ENCODE measurements at regions not wholly inside any gene's neighbourhood (a gene's known extent, or its start where the extent isn't known, plus 50 kb on each side); places are given as distances from the start of the nearest gene placed in this dataset.
"Not testable (repeated sequence)": the region's sequence is repeated elsewhere in the genome, so short reads cannot be mapped to it uniquely, and the experiment has no call there.

DNA sequence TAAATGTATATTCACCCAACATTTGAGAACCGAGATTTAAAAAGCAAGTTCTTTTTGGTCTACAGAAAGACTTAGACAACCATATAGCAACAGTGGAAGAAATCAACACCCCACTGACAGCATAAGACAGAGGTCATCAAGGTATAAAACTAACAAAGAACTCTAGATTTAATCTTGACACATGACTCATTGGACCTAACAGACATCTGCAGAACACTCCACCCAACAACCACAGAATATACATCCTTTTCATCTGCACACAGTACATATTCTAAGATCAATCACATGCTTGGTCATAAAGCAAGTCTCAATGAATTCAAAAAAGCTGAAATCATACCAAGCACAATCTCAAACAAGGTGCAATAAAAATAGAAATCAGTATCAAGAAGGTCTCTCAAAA, 65.8 kb downstream of the SPIN4 start:
- no peak for DNase-seq

DNA sequence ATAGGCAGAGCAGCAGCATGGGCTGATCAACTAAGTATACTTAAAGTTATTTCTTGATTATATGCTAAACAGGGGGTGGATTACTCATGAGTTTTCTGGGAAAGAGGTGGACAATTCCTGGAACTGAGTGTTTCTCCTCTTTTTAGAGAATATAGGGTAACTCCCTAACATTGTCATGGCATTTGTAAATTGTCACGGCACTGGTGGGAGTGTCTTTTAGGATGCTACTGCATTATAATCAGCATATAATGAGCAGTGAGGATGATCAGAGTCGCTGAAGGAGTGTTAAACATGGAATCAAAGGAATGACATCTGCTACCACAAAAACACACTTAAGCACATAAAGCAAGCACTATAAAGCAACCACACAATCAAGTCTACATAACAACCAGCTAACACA, 66.5 kb downstream of the SPIN4 start:
- no peak for DNase-seq

DNA sequence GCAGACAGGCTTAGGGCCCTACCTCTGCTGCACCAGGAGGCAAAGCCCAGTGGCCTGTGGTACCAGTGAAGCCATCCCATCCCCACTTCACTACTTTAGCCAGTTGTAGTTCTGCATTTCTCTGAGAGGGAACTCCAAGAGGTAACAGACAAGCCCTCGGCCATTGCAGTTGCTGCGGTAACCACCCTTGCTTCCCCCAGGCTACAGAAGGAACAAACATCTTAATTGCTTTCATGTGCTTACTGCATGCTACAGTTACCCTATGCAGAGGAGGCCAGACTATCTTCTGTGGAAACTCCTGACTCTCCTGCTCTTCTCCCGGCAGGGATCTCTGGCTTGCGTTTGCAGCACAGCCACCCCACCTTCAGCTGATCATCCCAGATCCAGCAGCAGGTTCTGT, 67.8 kb downstream of the SPIN4 start:
- DNase-seq, result no peak

DNA sequence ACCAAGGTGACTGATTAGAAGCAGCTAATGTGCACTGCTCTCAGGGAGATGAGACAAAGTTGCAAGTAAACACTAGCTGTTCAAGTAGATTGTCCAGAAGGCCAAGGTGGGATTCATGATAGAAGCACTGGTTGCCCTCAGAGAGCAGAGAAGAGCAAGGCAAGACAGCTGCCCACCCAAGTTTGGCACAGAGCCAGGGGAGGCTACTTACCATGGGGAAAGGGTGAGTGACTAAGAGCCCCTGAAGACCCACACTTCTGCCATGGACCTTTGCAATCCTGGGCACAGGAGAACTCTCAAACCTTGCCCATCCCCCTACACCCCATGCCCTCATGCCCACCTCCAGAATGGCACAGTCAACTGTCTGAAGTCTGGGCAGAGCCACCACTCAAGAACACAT, 68.3 kb downstream of the SPIN4 start:
- DNase-seq, result no peak

DNA sequence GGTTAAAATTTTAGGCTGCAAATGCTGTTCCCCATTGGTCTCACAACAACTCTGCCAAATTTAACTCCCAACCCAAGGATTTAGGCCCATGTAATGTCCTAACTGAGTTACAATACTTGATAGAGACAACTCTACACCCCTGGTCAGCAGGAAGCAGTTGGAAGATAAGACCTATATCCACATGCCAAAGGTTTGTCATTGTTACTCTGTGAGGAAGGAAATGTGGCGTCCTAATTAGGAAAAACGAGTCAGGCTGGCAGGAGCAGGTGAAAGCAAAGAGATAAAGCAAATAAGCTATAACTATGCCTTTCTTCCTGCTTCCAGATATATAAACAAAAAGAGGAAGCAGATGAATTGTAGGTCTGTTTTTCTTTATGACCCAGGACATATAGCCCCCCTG, 69.1 kb downstream of the SPIN4 start:
- DNase-seq, result no peak

DNA sequence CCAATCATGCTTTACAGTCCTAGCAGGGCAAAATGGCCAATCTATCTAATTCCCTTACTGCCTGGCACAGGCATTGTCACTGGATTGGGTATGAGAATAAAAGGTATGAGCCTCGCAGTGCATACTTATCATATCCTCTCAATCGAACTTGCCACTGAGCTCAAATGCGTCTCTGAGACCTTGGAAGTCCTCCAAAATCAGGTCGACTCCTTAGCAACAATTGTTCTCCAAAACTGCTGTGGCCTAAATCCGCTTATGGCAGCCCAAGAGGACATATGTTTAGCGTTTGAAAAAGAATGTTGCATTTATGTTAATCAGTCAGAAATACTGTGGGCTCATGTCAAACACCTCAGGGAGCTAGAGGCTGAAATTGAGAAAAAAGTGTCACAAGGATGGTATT, 69.7 kb downstream of the SPIN4 start:
- no peak for DNase-seq

DNA sequence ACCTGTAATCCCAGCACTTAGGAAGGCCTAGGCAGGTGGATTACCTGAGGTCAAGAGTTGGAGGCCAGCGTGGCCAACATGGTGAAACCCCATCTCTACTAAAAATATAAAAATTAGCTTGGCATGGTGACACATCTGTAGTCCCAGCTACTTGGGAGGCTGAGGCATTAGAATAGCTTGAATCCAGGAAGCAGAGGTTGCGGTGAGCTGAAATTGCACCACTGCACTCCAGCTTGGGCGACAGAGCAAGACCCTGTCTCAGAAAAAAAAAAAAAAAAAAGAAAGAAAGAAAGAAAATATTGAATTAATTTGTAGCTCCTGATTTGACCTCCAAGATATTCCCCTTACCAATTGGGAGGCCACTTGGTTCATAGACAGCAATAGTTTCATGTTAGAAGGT, 73.7 kb downstream of the SPIN4 start:
- not testable (repeated sequence) for DNase-seq

DNA sequence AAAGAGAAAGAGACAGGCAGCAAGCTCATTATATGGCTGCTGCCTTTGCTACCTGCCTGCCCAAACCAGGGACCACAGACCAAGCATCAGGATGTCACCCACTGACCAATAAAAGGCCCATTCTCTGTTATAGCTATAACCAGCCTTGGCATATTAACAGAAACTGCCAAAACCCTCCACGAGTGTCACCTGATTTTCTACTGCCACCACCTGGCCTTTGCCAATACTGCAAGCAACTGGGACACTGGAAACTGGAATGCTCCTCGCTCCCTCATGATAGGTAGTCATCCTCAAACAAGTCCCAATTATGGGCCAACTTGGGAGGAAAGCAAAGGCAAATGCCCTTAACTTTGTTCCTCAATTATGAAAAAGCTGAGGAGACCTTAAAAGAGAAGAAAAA, 76.0 kb downstream of the SPIN4 start:
- DNase-seq, result peak; percentile 54

DNA sequence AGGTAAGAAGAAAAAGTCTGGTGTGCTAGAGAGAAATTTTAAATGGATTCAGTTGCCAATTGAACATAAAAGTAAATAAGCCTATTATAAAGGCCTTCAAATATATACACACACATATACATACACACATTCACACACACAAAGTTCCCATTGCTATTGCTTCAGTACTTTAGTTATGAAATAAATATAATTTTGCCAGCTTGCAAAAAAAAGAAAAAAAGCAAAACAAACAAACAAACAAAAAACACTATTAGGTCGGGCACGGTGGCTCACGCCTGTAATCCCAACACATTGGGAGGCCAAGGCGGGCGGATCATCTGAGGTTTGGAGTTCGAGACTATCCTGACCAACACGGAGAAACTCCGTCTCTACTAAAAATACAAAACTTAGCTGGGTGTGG, 80.3 kb downstream of the SPIN4 start:
- no peak for DNase-seq

DNA sequence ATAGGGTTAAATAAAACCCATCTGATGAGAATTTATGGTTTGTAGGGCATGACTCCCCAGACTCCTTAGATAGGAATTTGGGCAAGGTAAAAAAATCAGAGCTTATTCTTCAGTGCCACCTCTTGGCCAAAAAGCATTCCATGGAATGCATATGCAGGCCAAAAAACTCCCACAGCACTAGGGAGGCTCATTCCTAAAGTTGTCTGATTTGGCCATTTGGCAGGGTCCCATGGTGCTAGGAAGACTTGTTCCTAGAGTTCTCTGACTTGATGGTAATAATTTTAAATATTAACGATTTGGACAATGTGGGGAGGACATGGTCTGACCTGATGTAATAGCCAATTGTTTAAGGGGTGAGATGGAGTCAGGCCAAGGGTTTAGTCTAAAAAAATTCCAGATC, 93.0 kb downstream of the SPIN4 start:
- no peak for DNase-seq

DNA sequence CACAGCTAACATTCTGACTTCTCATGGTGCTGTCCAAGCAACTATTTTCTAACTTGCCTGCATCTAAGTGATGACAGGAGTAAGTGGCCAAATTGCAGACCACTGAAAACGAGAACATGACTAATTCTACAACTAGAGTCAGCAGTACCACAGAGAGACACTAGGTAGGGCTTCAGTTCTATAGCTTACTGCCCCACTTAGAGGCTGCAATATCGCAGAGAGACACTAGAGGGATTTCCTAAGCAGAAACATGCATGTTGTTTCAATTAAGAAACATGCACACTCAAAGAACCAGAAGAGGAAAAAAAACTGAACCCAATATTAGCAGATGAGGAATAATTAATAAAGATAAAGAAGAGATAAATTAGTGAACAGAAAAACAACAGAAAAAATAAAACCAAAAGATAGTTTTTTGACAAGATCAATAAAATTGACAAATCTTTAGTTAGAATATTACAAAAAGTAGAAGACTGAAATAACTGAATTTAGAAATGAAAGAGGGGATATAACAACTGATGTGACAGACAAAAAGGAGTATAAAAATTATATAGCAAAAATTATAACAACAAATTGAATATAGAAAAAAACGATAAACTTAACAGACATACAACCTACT, 100.8 kb downstream of the SPIN4 start:
- DNase-seq, result peak; percentile 81

DNA sequence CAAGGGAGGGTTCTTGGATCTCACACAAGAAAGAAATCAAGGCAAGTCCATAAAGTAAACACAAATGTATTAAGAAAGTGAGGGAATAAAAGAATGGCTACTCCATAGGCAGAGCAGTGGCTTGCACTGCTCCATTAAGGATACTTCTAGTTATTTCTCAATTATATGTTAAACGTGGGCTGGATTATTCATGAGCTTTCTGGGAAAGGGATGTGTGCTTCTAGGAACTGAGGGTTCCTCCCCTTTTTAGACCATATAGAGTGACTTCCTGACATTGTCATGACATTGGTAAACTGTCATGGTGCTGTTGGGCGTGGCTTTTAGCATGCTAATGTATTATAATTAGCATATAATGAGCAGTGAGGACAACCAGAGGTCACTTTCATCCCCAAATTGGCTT, 108.4 kb downstream of the SPIN4 start:
- not testable (repeated sequence) for DNase-seq

DNA sequence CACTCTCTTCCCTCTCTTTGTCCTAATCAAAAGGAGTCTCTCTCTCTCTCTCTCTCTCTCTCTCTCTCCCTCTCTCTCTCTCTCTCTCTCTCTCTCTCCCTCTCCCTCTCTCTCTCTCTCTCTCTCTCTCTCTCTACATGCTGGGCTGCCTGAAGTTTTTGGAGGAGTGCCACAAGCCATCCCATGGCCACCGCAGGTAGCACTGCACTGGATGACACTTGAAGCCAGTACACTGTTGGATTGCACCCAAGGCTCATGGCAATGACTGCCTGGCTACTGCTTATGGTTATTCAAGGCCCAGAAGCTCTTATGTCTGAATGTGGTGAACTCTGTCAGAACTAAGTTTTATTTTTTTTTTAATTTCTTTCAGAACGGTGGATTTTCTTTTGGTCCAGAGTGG, 115.2 kb downstream of the SPIN4 start:
- DNase-seq, result not testable (repeated sequence)

DNA sequence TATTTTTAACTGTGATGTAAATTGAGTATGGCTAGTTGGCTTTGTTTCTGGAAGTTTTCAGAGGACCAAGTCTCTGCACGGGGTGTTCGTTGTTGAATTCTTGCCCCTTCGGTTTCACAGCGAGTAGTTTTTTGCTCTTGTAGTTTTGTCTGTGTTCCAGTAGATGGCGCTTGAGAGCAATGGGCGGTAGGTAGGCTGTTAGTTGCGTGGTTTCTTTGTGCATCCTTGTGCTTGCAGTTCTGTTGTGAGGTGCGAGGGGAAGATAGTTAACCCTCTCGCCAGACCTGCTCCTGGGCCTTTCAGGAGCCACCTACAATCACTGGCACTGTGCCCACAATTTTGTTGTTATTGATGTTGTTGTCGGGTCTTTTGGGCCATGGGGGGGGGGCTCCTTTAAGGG, 118.1 kb downstream of the SPIN4 start:
- DNase-seq, result not testable (repeated sequence)

DNA sequence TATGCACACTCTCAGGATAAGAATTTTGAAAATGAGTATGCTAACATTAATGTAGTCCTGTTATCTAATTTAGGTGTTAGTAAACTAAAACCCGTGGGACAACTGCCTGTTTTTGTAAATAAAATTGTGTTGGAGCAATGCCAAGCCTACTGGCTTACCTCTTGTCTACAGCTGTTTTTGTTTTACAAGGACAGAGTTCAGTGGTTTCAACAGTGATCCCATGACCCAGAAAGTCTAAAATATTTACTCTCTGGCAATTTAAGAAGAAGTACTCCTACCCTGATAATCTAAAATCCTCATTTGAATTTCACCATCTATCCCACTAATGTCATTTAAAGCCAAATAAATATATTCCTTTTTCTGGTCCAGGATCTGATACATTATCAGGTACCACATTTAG, 132.9 kb downstream of the SPIN4 start:
- not testable (repeated sequence) for DNase-seq

DNA sequence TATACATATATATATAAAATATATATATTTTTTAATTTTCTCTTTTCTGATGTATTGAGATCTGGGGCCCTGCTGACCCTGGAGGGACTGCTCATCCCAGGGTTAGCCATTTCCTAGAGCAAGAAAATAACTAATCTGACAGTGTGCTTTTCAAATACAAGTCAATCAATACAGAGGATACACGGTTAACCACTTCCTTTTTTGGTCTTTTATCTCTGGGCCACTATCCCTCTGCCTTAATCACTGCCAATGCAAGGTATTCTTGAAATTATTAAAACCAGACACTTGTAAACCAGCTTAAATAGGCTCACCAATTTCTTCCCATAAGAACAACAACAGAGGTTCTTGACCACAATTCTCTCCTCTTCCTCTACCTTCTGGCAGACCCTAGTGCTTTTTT, 133.6 kb downstream of the SPIN4 start:
- DNase-seq, result not testable (repeated sequence)

DNA sequence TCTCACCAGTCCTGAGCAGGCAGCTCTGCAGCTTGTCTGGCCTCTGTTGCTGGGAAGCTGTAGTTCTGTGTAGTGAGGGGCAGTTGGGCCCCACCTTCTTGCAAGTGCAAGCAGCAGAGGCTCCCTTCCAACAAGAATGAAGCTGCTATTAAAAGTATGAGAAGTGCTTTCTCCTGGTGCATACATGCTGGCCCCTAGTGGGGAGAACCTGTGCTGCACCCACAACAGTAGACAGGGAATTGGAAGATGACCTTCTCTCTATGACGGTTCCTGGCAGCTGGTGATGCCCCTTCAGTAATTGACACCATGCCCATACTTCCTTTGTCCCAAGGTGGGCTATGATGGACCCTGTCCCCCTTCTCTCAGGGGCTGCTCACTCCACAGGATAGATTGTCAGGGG, 141.5 kb downstream of the SPIN4 start:
- DNase-seq, result not testable (repeated sequence)

DNA sequence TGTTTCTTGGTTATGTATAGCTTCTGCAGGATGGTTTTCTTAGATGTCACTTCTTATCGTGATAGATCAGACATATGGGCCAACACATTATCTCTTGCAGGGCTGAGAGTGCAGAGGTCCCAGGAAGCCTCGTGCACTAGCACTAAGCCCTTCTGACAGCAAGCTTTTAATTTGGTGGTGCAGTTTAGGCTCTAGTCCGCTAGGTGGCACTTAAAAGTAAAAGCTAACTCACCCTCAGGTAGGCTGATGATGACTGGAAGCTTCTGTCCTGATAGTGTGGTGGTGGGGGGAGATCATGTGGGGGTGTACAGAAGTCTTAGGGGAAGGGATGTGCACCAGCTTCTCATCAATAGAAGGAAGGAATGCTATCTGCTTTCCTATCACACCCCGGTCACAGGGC, 142.0 kb downstream of the SPIN4 start:
- DNase-seq, result not testable (repeated sequence)

DNA sequence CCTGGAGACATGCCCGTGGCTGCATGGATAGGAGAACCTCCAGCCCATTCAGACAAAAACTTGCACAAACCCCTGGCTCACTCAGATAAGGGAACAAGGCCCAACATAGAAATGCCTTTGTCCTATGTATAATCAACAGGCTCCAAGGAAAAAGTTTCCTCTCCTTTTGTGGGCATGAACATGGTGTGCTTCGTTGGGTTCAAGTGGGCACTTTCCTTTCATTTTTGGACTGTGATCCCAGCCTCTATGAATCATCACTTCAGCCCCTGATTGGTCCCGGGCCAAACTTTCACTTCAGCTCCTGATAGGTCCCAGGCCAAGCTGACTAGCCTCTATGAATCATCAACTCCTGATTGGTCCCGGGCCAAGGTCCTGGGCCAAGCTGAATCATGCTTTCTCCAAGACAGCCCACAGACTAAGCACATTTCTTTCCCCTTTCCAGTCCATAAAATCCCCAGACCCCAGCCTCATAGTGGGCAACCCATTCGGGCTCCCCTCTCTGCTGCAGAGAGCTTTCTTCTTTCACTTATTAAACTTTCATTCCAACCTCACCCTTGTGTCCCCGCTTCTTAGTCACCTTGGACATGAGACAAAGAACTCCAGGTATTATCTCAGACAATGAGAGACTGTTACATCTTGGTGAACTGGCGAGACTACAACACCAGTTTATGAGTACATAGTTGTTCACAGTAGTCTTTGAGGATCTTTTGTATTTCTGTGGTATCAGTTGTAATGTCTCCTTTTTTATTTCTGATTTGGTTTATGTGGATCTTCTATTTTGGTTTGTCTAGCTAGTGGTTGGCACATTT, 146.7 kb downstream of the SPIN4 start:
- not testable (repeated sequence) for DNase-seq

DNA sequence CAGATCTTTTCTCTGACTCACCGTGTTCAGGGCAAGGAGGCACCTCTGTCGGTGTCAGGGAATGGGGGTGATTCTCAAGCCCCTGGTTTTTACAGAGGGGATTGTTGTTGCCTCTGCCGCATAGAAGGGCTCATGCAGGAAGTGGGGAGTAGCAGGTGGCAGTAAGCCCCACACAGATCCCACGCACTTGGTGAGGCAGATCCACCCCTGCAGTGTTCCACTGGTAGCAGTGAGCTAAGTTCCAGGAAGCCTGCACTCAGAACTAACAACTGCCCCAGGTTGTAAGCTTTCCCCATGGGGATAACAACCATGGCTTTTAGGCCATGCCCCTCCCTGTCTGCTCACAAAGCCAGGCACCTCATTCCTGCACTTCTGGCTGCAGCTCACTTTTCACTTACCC, 149.1 kb downstream of the SPIN4 start:
- DNase-seq, result not testable (repeated sequence)

DNA sequence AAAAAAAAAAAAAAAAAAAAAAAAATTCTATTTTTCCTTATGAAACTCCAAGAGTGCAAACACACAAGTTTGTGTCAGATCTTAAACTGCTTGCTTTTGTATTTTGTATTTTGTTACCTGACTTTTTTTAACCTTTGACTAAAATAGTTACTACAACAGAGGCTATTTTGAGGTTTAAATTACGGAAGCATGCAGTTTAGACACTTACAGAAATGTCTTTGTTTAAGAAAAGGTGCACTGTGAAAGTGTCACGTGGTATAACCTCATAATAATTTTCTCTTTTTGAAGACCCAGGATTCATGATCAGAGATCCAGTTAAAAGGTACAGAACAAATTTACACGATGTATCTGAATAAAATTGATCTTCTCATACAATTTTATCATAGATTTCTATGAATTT, 152.4 kb downstream of the SPIN4 start:
- not testable (repeated sequence) for DNase-seq

DNA sequence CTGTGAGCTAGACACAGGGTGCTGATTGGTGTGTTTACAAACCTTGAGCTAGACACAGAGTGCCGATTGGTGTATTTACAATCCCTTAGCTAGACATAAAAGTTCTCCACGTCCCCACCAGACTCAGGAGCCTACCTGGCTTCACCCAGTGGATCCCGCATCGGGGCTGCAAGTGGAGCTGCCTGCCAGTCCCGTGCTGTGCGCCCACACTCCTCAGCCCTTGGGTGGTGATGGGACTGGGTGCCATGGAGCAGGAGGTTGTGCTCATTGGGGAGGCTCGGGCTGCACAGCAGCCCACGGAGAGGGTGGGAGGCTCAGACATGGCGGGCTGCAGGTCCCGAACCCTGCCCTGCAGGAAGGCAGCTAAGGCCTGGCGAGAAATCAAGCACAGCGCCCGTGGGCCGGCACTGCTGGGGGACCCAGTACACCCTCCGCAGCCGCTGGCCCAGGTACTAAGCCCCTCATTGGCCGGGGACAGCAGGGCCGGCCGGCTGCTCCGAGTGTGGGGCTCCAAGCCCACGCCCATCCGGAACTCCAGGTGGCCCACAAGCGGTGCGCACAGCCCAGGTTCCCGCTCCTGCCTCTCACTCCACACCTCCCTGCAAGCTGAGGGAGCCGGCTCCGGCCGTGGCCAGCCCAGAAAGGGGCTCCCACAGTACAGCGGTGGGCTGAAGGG, 158.6 kb downstream of the SPIN4 start:
- not testable (repeated sequence) for DNase-seq

DNA sequence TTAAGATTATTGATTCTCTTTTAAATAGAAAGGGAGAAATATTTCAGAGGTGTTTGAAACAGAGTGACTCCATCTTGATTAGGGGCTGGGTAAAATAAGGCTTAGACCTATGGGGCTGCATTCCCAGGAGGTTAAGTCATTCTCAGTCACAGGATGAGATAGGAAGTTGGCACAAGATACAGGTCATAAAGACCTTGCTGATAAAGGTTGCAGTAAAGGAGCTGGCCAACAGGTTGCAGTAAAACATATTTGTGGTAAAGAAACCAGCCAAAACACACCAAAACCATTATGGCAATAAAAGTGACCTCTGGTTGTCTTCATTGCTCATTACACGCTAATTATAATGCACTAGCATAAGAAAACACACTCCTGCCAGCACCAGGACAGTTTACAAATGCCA, 165.0 kb downstream of the SPIN4 start:
- DNase-seq, result no peak

DNA sequence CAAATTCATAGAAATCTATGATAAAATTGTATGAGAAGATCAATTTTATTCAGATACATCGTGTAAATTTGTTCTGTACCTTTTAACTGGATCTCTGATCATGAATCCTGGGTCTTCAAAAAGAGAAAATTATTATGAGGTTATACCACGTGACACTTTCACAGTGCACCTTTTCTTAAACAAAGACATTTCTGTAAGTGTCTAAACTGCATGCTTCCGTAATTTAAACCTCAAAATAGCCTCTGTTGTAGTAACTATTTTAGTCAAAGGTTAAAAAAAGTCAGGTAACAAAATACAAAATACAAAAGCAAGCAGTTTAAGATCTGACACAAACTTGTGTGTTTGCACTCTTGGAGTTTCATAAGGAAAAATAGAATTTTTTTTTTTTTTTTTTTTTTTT, 171.3 kb downstream of the SPIN4 start:
- not testable (repeated sequence) for DNase-seq
